ENCODE measurements at regions not wholly inside any gene's neighbourhood (a gene's known extent, or its start where the extent isn't known, plus 50 kb on each side); places are given as distances from the start of the nearest gene placed in this dataset.
"Not testable (repeated sequence)": the region's sequence is repeated elsewhere in the genome, so short reads cannot be mapped to it uniquely, and the experiment has no call there.

DNA sequence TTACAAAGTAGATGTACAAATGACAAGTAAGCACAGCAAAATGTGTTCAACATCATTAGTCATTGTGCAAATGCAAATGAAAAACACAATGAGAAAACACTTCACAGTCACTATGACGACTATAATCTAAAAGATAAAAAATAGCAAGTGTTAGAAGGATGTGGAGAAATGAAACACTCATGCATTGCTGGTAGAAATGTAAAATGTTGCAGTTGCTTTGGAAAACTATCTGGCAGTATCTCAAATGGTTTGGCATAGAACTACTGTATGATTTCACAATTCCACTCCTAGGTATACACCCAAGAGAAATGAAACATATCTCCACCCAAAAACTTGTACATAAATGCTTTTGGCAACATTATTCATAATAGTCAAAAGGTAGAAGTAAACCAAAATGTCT is 459.7 kb upstream of the TRAM1L1 start:
- H3K9ac ChIP-seq (ENCODE audit: low read depth, low read length) = no peak overlapping the region
- no peaks in the 10 kb centered on the region for H3K36me3 ChIP-seq (ENCODE audit: control insufficient read depth, insufficient read depth, low read length)
- no peak overlapping the region for H3K4me3 ChIP-seq (ENCODE audit: low read depth, low read length)
- H3K9me3 ChIP-seq (ENCODE audit: control insufficient read depth, insufficient read depth, low read length) = no peaks in the 10 kb centered on the region
- H3K27me3 ChIP-seq (ENCODE audit: control insufficient read depth, insufficient read depth, low read length) = no peaks in the 10 kb centered on the region
- H3K27ac ChIP-seq (ENCODE audit: low read depth, low read length) = no peak overlapping the region
- no peaks in the 10 kb centered on the region for H3K4me1 ChIP-seq (ENCODE audit: control insufficient read depth, insufficient read depth, low read length)

DNA sequence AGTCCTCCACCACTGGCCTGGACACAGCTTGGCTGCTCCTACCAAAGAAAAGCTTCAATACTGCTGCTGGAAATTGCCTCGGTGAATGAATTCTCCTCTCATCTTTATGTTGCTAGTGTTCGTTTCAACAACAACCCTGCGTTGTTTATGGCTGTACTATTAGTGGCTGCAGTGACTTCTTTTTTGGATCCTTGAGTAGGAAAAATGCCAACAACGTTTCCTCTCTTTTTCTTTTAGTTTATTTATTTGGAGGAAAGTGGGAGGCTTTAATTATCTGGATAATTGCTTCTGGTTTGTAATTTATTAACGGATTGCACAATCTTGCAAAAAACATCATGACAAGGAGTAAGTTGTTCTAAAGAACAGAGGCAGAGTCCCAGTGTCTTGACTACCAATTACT is 464.1 kb upstream of the TRAM1L1 start:
- Histone ChIP-seq H3K27me3 (ENCODE audit: control insufficient read depth, insufficient read depth, low read length) (no peaks in the 10 kb centered on the region), H3K4me1 (ENCODE audit: control insufficient read depth, insufficient read depth, low read length) (no peaks in the 10 kb centered on the region), H3K9me3 (ENCODE audit: control insufficient read depth, insufficient read depth, low read length) (no peaks in the 10 kb centered on the region), H3K9ac (ENCODE audit: low read depth, low read length) (no peak overlapping the region), H3K4me3 (ENCODE audit: low read depth, low read length) (no peak overlapping the region), H3K36me3 (ENCODE audit: control insufficient read depth, insufficient read depth, low read length) (no peaks in the 10 kb centered on the region), H3K27ac (ENCODE audit: low read depth, low read length) (no peak overlapping the region)

DNA sequence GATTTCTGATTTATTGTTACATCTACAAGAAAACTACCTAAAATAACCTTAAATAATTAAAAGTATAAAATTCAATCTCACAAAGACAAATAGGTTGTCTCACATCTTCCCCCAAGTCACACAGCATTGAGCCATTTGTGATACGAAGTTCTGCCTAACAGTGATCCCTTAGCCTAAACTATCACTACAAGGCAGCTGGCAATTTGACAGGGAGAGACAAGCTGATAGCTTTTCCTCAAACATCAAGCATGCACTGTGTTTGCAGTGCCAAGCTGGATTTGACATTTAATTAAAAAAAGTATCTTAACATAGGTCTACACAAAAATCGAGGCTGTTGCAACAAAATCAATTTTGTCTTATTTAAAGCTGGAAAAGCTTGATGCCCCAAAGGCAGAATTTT is 464.7 kb upstream of the TRAM1L1 start:
- H3K9ac ChIP-seq (ENCODE audit: low read depth, low read length) = no peak overlapping the region
- H3K4me3 ChIP-seq (ENCODE audit: low read depth, low read length) = no peak overlapping the region
- H3K9me3 ChIP-seq (ENCODE audit: control insufficient read depth, insufficient read depth, low read length) = no peaks in the 10 kb centered on the region
- H3K27me3 ChIP-seq (ENCODE audit: control insufficient read depth, insufficient read depth, low read length) = no peaks in the 10 kb centered on the region
- H3K27ac ChIP-seq (ENCODE audit: low read depth, low read length) = no peak overlapping the region
- H3K36me3 ChIP-seq (ENCODE audit: control insufficient read depth, insufficient read depth, low read length) = no peaks in the 10 kb centered on the region
- no peaks in the 10 kb centered on the region for H3K4me1 ChIP-seq (ENCODE audit: control insufficient read depth, insufficient read depth, low read length)

DNA sequence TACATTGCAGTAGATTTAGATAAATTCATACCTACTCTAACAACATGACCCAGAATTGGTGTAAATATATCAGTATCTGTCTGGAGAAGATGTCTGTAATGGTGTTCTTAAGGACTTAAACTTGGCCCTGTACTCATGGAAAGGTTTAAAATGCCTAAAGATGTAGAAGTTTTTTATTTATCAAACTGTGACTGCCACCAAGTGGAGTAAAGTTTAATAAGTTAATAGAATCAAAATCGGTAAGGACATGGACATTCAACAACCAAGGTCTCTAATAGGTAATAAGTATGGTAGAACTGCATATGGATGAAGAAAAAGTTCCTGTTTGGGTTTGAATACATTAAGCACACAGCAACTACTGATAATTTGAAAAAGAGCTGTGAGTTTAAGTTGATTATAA is 474.0 kb upstream of the NDST3 start:
- Histone ChIP-seq H3K4me3 (ENCODE audit: low read depth, low read length) (no peak overlapping the region), H3K9me3 (ENCODE audit: control insufficient read depth, insufficient read depth, low read length) (no peaks in the 10 kb centered on the region), H3K36me3 (ENCODE audit: control insufficient read depth, insufficient read depth, low read length) (no peaks in the 10 kb centered on the region), H3K27me3 (ENCODE audit: control insufficient read depth, insufficient read depth, low read length) (no peaks in the 10 kb centered on the region), H3K4me1 (ENCODE audit: control insufficient read depth, insufficient read depth, low read length) (no peaks in the 10 kb centered on the region), H3K27ac (ENCODE audit: low read depth, low read length) (no peak overlapping the region), H3K9ac (ENCODE audit: low read depth, low read length) (no peak overlapping the region)

DNA sequence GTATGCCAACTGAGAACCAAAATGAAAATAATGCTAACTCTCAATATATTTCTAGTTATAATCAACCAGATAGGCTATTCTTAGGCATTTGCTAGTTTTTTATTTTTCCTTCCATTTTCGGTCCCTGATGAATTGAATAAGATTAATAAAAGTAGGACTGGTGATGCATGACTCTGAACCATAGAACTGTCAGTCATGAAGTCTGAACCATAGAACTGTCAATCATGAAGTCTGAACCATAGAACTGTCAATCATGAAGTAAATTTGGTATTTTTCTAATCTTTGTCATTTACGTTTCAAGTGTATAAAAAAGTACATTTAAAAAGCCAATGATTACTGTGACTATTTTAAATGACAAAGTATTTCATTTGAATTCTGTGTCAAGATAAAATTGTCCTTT is 460.2 kb upstream of the NDST3 start:
- H3K36me3 ChIP-seq (ENCODE audit: control insufficient read depth, insufficient read depth, low read length) = no peaks in the 10 kb centered on the region
- H3K4me3 ChIP-seq (ENCODE audit: low read depth, low read length) = no peak overlapping the region
- no peaks in the 10 kb centered on the region for H3K9me3 ChIP-seq (ENCODE audit: control insufficient read depth, insufficient read depth, low read length)
- H3K9ac ChIP-seq (ENCODE audit: low read depth, low read length) = no peak overlapping the region
- H3K27me3 ChIP-seq (ENCODE audit: control insufficient read depth, insufficient read depth, low read length) = no peaks in the 10 kb centered on the region
- no peak overlapping the region for H3K27ac ChIP-seq (ENCODE audit: low read depth, low read length)
- H3K4me1 ChIP-seq (ENCODE audit: control insufficient read depth, insufficient read depth, low read length) = no peaks in the 10 kb centered on the region

DNA sequence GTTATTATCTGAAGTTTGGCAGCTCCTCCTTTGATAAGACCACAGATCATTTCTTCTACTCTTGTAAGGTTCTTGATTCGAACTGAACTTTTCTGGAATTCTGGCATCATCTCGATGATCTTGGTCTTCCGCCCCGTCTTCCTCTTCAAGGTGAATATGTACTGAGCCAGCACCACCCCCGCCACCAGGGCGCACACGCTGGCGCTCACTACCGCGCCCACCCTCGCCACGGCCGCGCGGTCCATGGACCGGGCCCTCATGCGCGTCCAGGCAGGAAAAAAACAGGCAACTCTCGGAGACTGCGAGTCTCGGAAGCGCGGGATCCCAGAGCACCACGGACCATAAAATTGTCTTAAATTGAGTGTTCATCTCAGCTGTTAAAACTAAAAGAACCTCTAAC is 458.4 kb upstream of the NDST3 start:
- Histone ChIP-seq H3K27me3 (ENCODE audit: control insufficient read depth, insufficient read depth, low read length) (no peaks in the 10 kb centered on the region), H3K9me3 (ENCODE audit: control insufficient read depth, insufficient read depth, low read length) (no peaks in the 10 kb centered on the region), H3K36me3 (ENCODE audit: control insufficient read depth, insufficient read depth, low read length) (no peaks in the 10 kb centered on the region), H3K9ac (ENCODE audit: low read depth, low read length) (no peak overlapping the region), H3K4me3 (ENCODE audit: low read depth, low read length) (no peak overlapping the region), H3K27ac (ENCODE audit: low read depth, low read length) (no peak overlapping the region), H3K4me1 (ENCODE audit: control insufficient read depth, insufficient read depth, low read length) (no peaks in the 10 kb centered on the region)

DNA sequence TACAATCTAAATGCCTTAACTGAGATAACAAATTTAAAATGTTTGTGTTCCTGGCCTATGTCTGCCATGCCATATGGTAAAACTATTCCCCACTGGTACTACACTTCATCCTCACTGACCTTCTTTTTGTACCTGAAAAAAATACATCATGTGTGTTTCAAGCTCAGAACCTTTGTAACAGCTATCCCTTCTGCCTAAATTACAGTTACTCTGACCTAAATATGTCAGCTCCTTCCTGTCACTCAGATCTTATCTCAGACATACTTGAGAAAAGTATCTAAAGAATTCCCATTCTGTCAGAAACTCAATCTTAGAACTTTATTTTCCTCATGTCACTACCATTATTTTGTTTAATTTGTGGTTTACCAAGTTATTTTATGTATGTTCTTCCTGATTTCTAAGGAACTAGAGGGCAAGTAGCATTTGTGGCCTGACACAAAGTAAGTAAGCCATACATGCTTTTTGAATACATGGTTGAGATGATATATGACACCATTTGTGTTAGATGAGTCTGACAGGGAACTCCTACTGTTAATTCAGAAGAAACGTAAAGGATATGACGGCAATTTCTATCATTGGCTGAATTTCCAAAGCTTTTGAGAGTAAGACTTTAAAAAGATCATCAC is 456.5 kb upstream of the NDST3 start:
- Histone ChIP-seq H3K4me3 (ENCODE audit: low read depth, low read length) (no peak overlapping the region), H3K9ac (ENCODE audit: low read depth, low read length) (no peak overlapping the region)

DNA sequence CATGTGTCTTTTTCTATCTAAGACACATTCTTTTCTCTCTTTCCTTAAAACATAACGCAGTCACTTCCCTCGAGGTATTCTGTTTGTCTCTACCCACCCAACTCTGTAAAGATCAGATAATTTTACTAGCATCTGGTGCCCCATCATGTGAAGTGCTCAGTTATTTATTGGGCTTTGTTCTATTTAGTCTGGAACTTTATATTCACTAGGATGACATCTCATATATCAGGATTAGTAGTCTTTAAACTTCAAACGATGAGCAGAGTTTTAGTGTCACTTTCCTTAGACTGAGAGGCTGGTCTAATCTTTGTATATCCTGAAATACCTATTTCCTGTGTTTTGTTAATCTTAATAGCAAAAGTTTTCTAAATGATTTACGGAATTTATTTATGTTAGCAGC is 445.5 kb upstream of the NDST3 start:
- Histone ChIP-seq H3K4me1 (ENCODE audit: control insufficient read depth, insufficient read depth, low read length) (no peaks in the 10 kb centered on the region), H3K27ac (ENCODE audit: low read depth, low read length) (no peak overlapping the region), H3K9me3 (ENCODE audit: control insufficient read depth, insufficient read depth, low read length) (no peaks in the 10 kb centered on the region), H3K4me3 (ENCODE audit: low read depth, low read length) (no peak overlapping the region), H3K9ac (ENCODE audit: low read depth, low read length) (no peak overlapping the region), H3K36me3 (ENCODE audit: control insufficient read depth, insufficient read depth, low read length) (no peaks in the 10 kb centered on the region), H3K27me3 (ENCODE audit: control insufficient read depth, insufficient read depth, low read length) (no peaks in the 10 kb centered on the region)

More for the DNA sequence above, 456.5 kb upstream of the NDST3 start:
- Histone ChIP-seq H3K4me1 (ENCODE audit: control insufficient read depth, insufficient read depth, low read length) (no peaks in the 10 kb centered on the region), H3K27me3 (ENCODE audit: control insufficient read depth, insufficient read depth, low read length) (no peaks in the 10 kb centered on the region), H3K27ac (ENCODE audit: low read depth, low read length) (no peak overlapping the region), H3K9me3 (ENCODE audit: control insufficient read depth, insufficient read depth, low read length) (no peaks in the 10 kb centered on the region), H3K36me3 (ENCODE audit: control insufficient read depth, insufficient read depth, low read length) (no peaks in the 10 kb centered on the region)

DNA sequence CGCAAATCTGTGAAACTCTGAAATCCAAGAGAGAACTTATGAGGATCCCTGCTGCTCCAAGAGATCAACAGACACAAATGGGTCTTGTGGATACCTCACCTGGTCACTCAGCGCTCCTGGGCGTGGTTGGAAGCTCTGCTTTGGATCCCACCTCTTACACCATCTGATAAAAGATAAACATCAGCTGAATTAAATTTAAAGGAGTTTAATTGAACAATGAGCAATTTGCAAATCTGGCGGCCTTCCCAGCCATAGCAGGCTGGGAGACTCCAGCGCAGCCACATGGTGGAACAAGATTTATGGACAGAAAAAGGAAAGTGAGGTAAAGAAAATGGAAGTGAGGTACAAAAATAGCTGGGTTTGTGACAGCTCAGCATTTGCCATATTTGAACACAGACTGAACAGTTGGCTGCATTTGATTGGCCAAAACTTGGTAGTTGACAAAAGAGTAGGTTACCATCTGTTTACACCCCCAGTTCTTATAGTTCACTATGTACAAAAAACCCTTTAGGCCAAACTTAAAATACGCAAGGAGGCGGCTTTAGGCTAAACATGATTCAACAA is 437.3 kb upstream of the NDST3 start:
- no peak overlapping the region for H3K4me3 ChIP-seq (ENCODE audit: low read depth, low read length)
- H3K4me1 ChIP-seq (ENCODE audit: control insufficient read depth, insufficient read depth, low read length) = peaks cover 13% of the 10 kb centered on the region
- H3K36me3 ChIP-seq (ENCODE audit: control insufficient read depth, insufficient read depth, low read length) = no peaks in the 10 kb centered on the region
- no peaks in the 10 kb centered on the region for H3K27me3 ChIP-seq (ENCODE audit: control insufficient read depth, insufficient read depth, low read length)
- no peak overlapping the region for H3K9ac ChIP-seq (ENCODE audit: low read depth, low read length)
- H3K9me3 ChIP-seq (ENCODE audit: control insufficient read depth, insufficient read depth, low read length) = no peaks in the 10 kb centered on the region
- no peak overlapping the region for H3K27ac ChIP-seq (ENCODE audit: low read depth, low read length)

DNA sequence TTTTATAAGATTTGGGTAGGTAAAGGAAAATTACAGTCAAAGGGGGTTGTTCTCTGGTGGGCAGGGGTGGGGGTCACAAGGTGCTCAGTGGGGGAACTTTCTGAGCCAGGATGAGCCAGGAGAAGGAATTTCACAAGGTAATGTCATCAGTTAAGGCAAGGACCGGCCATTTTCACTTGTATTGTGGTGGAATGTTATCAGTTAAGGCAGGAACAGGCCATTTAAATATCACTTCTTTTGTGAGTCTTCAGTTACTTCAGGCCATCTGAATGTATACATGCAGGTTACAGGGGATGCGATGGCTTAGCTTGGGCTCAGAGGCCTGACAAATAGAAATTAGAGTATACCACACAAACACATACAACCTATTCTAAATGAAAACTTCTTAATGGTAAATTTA is 434.9 kb upstream of the NDST3 start:
- not testable (repeated sequence) for H3K4me3 ChIP-seq (ENCODE audit: low read depth, low read length)
- peaks cover 13% of the 10 kb centered on the region for H3K4me1 ChIP-seq (ENCODE audit: control insufficient read depth, insufficient read depth, low read length)

DNA sequence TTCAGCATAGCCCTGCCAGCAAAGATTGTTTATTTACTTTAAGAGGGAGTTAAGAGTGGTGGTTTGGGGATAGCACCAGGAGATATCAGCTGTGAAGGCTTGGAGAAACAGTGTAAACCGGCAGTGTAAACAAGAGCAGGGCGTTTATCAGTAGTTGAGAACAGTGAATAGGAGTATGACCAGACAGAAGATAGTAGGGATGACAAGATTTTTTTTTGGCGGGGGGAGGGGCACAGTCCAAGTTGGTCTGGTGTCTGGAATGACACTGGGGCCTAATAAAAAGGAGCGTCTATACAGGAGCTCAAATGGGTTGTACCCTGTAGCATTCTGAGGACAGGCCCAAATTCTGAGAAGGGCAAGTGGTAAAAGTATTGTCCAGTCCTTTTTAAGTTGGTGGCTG is 433.4 kb upstream of the NDST3 start:
- H3K27me3 ChIP-seq (ENCODE audit: control insufficient read depth, insufficient read depth, low read length); H3K4me3 ChIP-seq (ENCODE audit: low read depth, low read length); H3K9ac ChIP-seq (ENCODE audit: low read depth, low read length); H3K36me3 ChIP-seq (ENCODE audit: control insufficient read depth, insufficient read depth, low read length); H3K27ac ChIP-seq (ENCODE audit: low read depth, low read length); H3K9me3 ChIP-seq (ENCODE audit: control insufficient read depth, insufficient read depth, low read length): not testable (repeated sequence)
- peaks cover 16% of the 10 kb centered on the region for H3K4me1 ChIP-seq (ENCODE audit: control insufficient read depth, insufficient read depth, low read length)

More for the DNA sequence above, 434.9 kb upstream of the NDST3 start:
- not testable (repeated sequence) for H3K27me3 ChIP-seq (ENCODE audit: control insufficient read depth, insufficient read depth, low read length); H3K36me3 ChIP-seq (ENCODE audit: control insufficient read depth, insufficient read depth, low read length); H3K9me3 ChIP-seq (ENCODE audit: control insufficient read depth, insufficient read depth, low read length); H3K9ac ChIP-seq (ENCODE audit: low read depth, low read length); H3K27ac ChIP-seq (ENCODE audit: low read depth, low read length)

All from HUES48 (cell line).